HG02852 (cell line): ENCODE measurements at regions not wholly inside any gene's neighbourhood (a gene's known extent, or its start where the extent isn't known, plus 50 kb on each side); places are given as distances from the start of the nearest gene placed in this dataset.

ENCODE experiments used
- ATAC-seq: cut with Tn5 transposase; IDR thresholded peaks from one replicate; pipeline ENCODE4 v1.9.1; 2021; ENCODE audit warnings: mild to moderate bottlenecking, moderate library complexity; ENCODE audit not compliant: unreplicated experiment

- ATAC-seq = no peak
Measured at GRCh38 chr15:58294681-58295254, 137.0 kb upstream of the LIPC start.

GRCh38 chr15:58295637-58296215 is 136.1 kb upstream of the LIPC start:
- no peak for ATAC-seq

DNA sequence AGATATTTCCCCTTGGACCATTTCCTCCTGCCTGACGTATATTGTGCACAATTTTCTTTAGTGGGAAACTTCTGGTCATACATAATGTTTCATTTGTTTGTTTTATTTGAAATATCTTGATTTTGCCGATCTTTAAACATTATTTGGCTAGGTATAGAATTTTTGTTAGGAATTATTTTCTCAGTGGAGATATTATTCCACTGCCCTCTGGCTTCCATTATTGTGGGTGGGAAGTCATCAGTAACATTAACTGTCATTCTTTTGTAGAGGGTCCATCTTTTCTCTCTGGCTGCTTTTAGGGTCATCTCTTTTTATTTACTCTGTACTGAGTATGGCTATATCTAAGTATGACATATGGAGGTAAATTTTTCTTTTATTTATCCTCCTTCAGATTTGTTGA is 135.5 kb upstream of the LIPC start:
- no peak for ATAC-seq

- no peak for ATAC-seq
Measured at GRCh38 chr15:58297639-58298038, 134.2 kb upstream of the LIPC start.

- no peak for ATAC-seq
Measured at GRCh38 chr15:58298879-58299850, 132.6 kb upstream of the LIPC start.

DNA sequence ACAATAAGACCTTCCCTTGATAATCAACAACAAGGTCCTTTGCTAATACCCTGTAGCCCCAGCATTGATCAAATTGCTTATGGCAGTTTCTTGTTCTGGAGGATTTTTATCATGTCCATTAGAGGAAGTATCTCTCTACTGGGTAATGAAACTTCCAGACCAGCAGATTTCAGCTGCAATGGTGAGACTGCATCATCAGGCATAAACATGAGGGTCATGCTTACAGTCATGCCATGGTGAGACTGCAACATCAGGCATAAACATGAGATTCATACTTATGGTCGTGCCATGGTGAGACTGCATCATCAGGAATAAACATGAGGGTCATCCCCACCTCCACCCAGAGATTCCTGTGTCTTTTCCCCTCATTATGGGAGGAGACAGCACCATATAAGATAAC is 129.0 kb upstream of the LIPC start:
- ATAC-seq = no peak

- ATAC-seq = no peak
Measured at GRCh38 chr15:58303236-58303635, 128.6 kb upstream of the LIPC start.

GRCh38 chr15:58306591-58307312 is 125.0 kb upstream of the LIPC start:
- no peak for ATAC-seq

DNA sequence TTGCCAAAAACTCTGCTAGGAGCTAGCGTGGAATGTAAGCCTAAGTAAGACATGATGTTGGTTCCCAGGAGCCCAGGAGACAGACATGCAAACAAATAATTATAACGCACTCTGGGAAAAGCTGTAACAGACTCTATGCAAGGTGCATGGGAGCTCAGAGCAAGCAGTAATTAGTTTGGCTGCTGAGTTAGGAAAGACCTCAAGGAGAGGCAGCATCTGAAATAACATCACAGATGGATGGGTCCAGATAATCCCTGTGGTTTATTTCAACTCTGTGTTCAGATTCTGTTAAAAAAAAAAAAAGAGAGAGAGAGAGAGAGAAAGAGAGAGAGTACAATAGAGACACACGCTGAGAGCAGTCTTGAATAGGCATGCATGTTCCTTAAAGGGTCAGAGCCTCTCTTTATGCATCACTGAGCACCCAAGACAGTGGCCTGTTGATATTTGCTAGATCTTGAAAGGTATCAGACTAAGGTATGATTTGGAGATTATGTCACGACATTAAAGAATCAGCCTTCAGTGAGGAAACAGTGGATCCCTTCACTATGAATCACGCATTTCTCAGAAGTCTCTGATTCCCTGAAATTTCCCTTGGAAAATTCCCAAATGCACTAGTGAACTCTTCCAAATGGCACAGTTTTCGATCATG is 124.4 kb upstream of the LIPC start:
- no peak for ATAC-seq

DNA sequence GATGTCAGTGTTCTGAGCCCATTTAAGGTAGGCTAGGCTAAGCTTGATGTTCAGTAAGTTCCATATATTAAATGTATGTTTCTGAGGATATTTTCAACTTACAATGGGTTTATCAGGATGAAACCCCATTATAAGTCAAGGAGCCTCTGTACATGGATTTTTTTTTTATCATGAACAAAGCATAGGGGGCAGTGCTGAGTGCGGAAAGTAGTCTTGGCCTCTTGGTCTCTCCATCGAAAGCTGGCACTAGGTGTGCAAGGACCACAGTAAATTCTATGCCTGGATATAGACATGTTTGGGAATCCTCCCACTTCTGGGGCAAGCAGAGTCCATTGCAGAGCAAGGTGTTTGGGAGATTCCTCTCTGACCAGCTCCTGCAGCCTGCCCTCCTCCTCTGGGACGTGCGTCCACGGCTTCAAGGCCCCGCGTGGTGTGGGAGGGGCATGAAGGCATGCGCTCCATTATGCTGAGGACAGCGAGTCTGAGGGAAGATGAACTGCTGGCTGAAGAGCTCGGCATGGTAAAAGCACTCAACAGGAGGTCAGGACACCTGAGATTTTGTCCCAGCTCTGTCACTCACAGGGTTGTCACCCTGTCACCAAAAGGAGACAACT is 122.9 kb upstream of the LIPC start:
- ATAC-seq = no peak

GRCh38 chr15:58309963-58310928 is 121.5 kb upstream of the LIPC start:
- ATAC-seq = no peak

DNA sequence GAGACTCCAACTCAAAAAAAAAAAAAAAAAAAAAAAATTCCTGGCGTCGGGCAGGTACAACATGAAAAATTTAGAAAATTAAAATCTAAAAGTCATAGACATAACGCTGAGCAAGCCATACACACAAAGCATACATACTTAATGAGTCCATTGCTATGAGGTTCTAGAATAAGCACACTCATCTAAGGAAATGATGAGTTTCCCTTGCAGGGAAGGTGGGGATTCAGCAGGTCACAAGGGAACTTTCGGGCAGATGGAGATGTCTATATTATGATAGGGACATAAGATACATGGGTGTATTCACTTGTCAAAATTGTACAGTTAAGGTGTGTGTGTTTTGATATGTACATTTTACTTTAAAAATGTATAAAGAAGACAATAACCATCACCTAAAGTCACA is 120.2 kb upstream of the LIPC start:
- no peak for ATAC-seq

GRCh38 chr15:58312031-58312430 is 119.8 kb upstream of the LIPC start:
- ATAC-seq = no peak

GRCh38 chr15:58313304-58313703 is 118.5 kb upstream of the LIPC start:
- no peak for ATAC-seq

DNA sequence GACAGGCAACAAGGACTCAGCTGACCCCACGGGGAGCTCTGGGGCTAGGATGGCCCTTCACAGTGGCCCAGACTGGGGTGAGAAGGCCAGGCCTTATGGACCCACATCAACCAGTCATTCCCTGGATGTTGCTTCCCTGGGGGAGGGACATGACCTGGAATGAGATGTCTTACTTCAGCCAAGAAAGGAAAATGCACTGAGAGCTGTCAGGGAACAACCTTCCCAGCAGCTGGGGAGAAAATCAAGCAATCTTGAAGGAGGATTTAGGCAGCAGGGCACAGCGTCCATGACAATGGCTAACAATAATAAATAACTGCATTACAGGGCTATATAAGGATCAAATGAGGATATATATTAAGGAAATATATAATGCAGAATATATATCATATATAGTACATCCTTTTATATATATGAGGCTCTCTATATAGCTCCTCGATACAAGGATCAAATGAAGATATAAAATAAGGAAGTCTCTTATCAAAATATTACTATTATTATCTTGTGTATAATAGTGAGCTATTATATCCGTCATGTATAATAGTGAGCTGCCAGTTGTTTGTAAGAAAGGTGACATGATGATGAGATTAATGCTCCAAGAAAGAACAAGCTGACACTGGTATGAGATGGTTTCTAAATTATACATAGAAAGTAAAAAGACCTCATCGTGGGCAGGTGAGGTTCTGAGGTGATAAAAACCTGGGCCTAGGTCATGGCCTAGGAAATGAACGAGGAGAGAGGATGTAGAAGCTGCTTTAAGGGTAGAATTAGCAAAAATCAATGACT is 117.8 kb upstream of the LIPC start:
- ATAC-seq = no peak

DNA sequence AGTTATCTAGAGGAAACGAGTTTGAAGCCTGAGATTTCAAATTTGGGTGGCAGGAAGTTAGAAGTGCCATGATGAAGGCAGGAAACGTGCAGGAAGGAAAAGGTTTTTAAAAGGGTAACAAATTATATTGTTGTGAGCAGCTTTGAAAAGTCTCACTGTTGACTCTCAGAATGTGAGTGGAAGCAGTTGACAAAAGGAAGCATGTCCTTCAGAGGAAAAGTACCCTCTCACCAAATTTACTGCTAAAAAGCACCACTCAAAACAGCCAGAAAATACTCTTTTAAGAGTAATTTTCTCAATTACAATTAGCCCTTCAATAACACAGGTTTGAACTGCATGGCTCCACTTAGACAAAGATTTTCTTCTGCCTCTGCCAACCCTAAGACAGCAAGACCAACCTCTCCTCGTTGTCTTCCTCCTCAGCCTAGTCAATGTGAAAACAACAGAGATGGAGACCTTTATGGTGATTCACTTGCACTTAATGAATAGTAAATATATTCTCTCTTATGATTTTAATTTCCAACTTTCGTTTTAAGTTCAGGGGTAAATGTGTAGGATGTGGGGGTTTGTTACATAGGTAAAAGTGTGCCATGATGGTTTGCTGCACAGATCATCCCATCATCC is 117.1 kb upstream of the LIPC start:
- ATAC-seq = no peak

- no peak for ATAC-seq
Measured at GRCh38 chr15:58318517-58318916, 113.3 kb upstream of the LIPC start.

GRCh38 chr15:58321034-58321433 is 110.8 kb upstream of the LIPC start:
- ATAC-seq = no peak
